ENCODE measurements at regions not wholly inside any gene's neighbourhood (a gene's known extent, or its start where the extent isn't known, plus 50 kb on each side); places are given as distances from the start of the nearest gene placed in this dataset.

- DNase-seq: no peak
Measured at GRCh38 chr10:78374331-78375028, 340.8 kb downstream of the RPS24 start.

- DNase-seq: peak in 1 of 2 donors; percentile 21
Measured at GRCh38 chr10:78375854-78376785, 342.5 kb downstream of the RPS24 start.

- DNase-seq: no peak
Measured at GRCh38 chr10:78377356-78377755, 343.7 kb downstream of the RPS24 start.

GRCh38 chr10:78378192-78378591, 344.5 kb downstream of the RPS24 start:
- DNase-seq: no peak

- DNase-seq: no peak
Measured at GRCh38 chr10:78381107-78381506, 347.4 kb downstream of the RPS24 start.

GRCh38 chr10:78382047-78382446, 348.4 kb downstream of the RPS24 start:
- no peak for DNase-seq

DNA sequence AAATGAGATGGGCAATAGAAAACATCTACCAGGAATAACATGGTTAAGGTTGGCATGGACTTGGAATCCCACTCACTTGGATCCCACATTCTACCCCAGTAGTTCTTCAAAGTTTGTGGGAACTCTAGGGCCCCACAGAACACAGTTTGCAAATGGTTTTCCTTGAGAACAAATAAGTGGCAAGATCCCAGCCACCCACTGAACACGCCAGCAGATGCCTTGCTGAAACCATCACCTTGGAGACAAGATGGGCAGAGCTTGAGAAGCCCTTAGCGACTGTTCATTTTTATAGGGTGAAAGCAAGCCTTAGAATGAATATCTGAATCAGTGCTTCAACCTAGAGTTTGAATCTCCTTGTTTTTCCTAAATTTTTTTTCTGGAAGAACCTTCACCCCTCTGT, 349.1 kb downstream of the RPS24 start:
- DNase-seq: peak; percentile 14 to 51

DNA sequence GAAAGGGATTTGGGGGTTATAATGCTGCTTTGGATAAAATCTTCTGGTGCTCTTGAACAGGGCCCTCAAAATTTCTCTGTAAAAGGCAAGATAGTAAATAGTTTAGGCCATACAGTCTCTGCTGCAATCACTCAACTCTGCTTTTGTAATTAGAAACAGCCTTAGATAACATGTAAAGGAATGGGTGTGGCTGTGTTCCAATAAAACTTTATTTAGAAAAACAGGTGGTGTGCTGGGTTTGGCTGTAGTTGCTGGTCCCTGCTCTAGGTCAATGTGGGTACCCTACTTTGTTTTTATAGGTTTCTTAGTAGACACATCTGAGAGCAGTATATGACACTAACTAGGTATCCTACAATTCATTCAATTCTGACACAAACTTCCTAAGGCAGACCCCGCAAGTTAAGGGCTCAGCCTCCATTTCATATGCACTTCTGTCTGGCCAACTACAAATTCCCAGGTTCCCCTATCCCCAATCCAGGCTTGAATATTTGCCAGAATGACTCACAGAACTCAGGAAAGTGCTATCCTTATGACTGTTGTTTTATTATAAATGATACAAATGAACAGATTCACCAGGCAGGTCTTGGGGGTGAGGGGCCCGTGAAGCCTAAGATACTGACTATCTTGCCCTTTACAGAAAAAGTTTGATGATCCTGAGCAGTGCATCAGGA, 349.9 kb downstream of the RPS24 start:
- DNase-seq: no peak

GRCh38 chr10:78384049-78384431, 350.4 kb downstream of the RPS24 start:
- DNase-seq: no peak

DNA sequence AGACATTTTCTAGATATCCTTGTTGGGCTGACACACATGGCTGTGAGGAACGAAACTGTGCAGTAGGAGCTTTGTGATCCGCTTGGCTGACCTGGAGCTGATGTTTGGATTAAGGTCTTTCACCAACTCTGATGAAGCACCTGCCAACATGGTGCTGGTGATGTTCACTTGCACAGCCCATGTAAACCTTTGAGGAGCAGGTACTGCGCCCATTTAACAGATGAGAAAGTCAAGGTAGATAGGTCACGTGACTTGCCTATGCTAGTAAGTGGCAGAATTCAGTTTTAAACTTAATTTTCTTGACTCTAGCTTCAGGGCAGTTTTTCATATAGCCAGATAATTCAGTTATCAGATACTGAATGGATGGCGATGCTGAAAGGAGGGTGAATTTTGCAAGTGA, 351.9 kb downstream of the RPS24 start:
- no peak for DNase-seq

DNA sequence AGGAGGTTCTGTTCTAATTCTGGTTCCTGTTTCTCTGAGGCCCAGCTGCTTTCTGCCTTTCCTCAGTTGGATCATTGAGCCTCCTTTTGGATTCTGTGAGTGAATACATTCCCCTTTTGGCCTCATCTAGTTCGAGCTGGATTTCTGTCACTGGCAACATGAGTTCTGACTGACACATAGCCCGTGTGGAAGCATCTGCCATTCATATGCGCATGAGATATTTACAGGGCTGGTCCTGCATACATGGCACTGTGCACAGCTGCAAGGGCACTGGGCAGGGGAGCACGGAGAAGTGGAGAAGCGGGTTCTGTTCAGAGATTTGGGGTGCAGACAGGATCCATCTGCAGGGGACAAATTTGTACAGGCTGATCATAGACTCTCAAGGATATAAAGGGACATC, 352.8 kb downstream of the RPS24 start:
- DNase-seq: no peak

GRCh38 chr10:78388331-78389050, 354.8 kb downstream of the RPS24 start:
- DNase-seq: no peak

DNA sequence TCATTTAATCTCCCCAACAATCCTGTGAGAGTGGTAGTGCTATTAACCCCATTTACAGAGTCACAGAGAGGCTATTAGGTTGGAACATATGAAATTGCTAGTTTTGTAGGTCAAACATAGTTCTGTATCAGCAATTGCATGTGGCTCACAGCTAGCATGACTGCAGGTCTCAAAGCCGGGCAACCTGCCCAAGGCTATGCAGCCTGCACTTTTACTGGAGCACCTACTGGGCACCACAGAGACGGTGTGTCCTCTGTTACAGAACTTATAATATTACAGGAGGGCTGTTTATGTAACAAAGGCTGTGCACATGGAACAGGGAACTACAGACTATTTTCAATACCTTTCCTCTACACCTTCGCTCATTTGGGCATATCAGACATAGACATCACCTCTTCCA, 355.8 kb downstream of the RPS24 start:
- no peak for DNase-seq

DNA sequence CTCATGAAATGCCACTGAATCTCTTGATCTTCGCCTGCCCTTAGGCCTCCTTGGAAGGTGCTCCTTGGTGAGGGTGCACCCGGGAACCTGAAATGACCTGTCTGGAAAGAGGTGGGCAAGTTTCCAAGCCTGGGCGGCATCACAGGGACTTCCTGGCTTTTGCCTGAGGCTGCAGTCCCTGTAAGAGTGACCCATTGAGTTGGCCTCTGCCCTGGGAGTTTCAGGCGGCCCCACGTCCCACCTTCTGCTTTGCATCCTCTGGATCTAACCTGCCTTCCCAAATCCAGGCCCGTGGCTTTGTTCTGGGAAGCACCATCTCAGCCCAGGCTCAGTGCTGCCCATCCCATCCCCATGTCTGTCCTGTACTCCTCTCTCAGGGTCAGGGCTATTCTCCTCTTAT, 356.4 kb downstream of the RPS24 start:
- no peak for DNase-seq

- DNase-seq: no peak
Measured at GRCh38 chr10:78390817-78391216, 357.2 kb downstream of the RPS24 start.

DNA sequence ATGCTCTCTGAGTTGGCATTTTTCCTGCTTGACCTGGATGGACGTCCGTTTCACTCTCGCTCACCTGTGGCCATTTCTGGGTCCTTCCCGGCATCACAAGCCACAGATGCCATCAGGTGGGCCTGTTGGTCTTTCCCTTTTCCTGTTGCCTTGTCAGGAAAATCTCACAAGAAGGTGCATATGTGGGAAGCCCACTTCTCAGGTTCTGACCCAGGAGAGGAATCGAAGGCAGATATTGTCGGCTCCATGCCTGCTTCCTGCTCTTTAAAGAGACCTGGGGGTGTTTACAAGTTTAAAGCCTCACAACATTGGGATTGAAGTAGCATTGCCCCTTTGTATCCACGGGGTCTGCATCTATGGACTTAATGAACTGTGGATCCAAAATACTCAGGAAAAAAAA, 357.9 kb downstream of the RPS24 start:
- no peak for DNase-seq

GRCh38 chr10:78392197-78392596, 358.5 kb downstream of the RPS24 start:
- DNase-seq: no peak

DNA sequence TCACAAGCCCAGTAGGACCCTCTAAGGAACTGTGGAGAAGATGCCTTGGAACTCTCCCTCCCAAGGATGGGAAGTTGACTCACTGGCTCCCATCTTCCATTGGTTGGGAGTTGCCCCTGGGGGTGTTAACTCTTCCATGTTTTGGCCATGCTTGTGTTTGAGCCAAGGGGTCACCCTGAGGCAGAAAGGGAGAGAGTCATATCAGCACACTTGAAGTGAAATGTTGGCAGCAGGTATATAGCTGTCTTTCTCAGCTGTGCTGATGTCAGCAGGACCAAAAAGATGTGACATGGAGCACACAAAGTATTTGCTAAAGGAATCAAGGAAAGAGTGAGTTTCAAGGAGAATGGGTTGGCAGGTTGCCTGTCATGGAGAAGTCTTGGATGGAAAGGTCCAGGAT, 359.4 kb downstream of the RPS24 start:
- no peak for DNase-seq

GRCh38 chr10:78394047-78394446, 360.4 kb downstream of the RPS24 start:
- no peak for DNase-seq

GRCh38 chr10:78395162-78395561, 361.5 kb downstream of the RPS24 start:
- DNase-seq: no peak

- no peak for DNase-seq
Measured at GRCh38 chr10:78396754-78397153, 363.1 kb downstream of the RPS24 start.

DNA sequence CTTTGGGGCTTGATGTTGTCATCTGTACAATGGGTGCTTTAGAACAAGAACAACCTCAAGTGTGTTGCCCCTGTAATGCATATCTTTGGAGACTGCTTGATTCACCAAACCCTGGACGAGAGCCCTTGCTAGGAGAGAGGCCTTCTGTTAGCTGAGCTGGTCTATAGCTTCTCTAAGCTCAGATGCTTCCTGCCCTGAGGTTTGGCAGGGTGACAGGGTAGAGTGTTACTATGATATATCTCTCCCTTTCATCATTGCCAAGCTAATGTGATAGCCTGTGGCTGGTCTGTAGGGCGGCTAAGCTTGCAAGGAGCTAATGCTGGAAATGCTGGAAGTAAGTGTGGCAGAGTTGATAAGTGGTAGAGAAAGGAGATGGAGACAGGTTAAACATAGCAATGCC, 364.1 kb downstream of the RPS24 start:
- DNase-seq: no peak

DNA sequence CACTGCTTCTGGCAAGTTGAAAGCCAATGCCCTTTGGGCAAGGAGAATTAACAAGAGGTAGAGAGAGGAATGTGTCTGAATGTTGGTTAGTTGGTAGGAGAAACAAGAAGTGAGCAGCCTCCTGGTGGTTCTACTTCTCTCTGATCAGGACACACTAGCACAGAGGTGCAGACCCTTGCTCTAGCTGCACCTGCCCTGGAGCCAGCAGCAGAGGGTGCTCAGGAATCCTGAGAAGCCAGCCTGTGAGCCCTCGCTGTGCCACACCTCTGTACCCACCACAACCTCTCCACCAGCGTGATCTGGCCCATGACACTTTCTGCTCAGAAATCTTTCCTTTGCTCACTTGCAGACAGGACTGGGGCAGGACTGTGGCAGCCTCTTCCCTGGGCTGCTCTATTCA, 364.7 kb downstream of the RPS24 start:
- DNase-seq: no peak
